ENCODE measurements at regions not wholly inside any gene's neighbourhood (a gene's known extent, or its start where the extent isn't known, plus 50 kb on each side); places are given as distances from the start of the nearest gene placed in this dataset.
A peak's percentile ranks its signal among the peaks of the same experiment; 100 is the strongest.

- TF ChIP-seq, protein P1, sequence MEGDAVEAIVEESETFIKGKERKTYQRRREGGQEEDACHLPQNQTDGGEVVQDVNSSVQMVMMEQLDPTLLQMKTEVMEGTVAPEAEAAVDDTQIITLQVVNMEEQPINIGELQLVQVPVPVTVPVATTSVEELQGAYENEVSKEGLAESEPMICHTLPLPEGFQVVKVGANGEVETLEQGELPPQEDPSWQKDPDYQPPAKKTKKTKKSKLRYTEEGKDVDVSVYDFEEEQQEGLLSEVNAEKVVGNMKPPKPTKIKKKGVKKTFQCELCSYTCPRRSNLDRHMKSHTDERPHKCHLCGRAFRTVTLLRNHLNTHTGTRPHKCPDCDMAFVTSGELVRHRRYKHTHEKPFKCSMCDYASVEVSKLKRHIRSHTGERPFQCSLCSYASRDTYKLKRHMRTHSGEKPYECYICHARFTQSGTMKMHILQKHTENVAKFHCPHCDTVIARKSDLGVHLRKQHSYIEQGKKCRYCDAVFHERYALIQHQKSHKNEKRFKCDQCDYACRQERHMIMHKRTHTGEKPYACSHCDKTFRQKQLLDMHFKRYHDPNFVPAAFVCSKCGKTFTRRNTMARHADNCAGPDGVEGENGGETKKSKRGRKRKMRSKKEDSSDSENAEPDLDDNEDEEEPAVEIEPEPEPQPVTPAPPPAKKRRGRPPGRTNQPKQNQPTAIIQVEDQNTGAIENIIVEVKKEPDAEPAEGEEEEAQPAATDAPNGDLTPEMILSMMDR (IDR thresholded peaks at IDR 0.05; ENCODE audit: borderline replicate concordance, extremely low read depth, insufficient read depth), result no peak
- Histone ChIP-seq H3K9ac (ENCODE audit: low read length in 3 of 3) (no peak overlapping the region), H3K27ac (ENCODE audit: low read depth in 2 of 2, low read length in 2 of 2) (no peak overlapping the region)
Observed at GRCh38 chr18:38290229-38290628, 724.6 kb upstream of the CELF4 start.

DNA sequence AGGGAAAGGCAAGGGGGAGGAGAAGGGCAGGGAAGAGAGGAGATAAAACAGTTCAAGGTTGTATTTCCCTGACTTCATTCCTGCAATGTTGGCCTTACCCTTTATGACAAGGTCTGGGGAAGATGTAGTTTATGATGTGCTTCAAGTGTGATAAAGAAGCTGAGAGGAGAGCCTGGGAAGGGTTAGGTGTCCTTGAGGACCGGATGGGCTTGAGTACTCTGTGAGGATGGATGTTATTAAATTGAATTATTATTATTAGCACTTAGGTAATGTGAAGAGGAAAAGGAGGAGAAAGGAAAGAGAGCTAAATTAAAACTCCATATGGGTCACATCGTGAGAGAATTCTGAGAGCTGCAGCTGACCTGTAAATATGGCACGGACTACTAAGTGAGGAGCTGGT lies 719.4 kb upstream of the CELF4 start:
- Histone ChIP-seq H3K9me3 (ENCODE audit: control insufficient read depth in 2 of 3, insufficient read depth in 1 of 3, low read length in 3 of 3) (no peaks in the 10 kb centered on the region), H3K4me3 (ENCODE audit: low read length in 3 of 3) (no peak overlapping the region), H3K4me1 (ENCODE audit: control insufficient read depth in 2 of 3, insufficient read depth in 2 of 3, low read depth in 1 of 3, low read length in 3 of 3) (no peaks in the 10 kb centered on the region), H3K27me3 (ENCODE audit: control insufficient read depth, insufficient read depth, low read length) (no peaks in the 10 kb centered on the region), H3K9ac (ENCODE audit: low read length in 3 of 3) (no peak overlapping the region), H3K27ac (ENCODE audit: low read depth in 2 of 2, low read length in 2 of 2) (no peak overlapping the region), H3K36me3 (ENCODE audit: control insufficient read depth in 2 of 3, insufficient read depth in 3 of 3, low read length in 3 of 3) (no peaks in the 10 kb centered on the region)
- FAIRE-seq (no peak), DNase-seq (peak in 1 of 5 donors; percentile 5)
- intact Hi-C loops (cut with DNase I), result no loop called here
- TF ChIP-seq, protein P1 (IDR thresholded peaks at IDR 0.05; ENCODE audit: borderline replicate concordance, extremely low read depth, insufficient read depth), result no peak

More at GRCh38 chr18:38290229-38290628, 724.6 kb upstream of the CELF4 start:
- Histone ChIP-seq H3K4me1 (ENCODE audit: control insufficient read depth in 2 of 3, insufficient read depth in 2 of 3, low read depth in 1 of 3, low read length in 3 of 3) (no peaks in the 10 kb centered on the region), H3K9me3 (ENCODE audit: control insufficient read depth in 2 of 3, insufficient read depth in 1 of 3, low read length in 3 of 3) (no peaks in the 10 kb centered on the region), H3K4me3 (ENCODE audit: low read length in 3 of 3) (no peak overlapping the region), H3K36me3 (ENCODE audit: control insufficient read depth in 2 of 3, insufficient read depth in 3 of 3, low read length in 3 of 3) (no peaks in the 10 kb centered on the region), H3K27me3 (ENCODE audit: control insufficient read depth, insufficient read depth, low read length) (no peaks in the 10 kb centered on the region)
- FAIRE-seq (no peak), DNase-seq (no peak)
- intact Hi-C loops (cut with DNase I), result no loop called here

DNA sequence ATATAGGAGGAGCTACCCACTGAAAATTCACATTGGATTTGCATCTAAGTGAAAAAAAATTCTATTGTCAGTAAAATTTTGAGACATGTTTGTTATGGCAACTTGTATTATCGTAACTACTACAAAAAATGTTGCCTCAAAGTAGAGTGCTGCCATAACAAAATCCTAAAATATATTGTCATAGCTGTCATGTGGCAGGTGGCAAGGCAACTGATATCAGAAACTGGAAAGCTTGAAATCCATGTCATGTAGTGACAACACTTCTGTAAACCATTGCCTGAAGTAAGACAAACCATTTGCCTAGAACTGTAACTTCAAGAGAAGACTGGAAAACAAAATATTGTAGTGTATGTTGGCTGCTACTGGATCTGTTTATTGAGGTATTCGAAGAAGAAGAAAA lies 697.5 kb upstream of the CELF4 start:
- Histone ChIP-seq H3K9ac (ENCODE audit: low read length in 3 of 3) (no peak overlapping the region), H3K4me3 (ENCODE audit: low read length in 3 of 3) (no peak overlapping the region), H3K27ac (ENCODE audit: low read depth in 2 of 2, low read length in 2 of 2) (no peak overlapping the region), H3K36me3 (ENCODE audit: control insufficient read depth in 2 of 3, insufficient read depth in 3 of 3, low read length in 3 of 3) (no peaks in the 10 kb centered on the region), H3K9me3 (ENCODE audit: control insufficient read depth in 2 of 3, insufficient read depth in 1 of 3, low read length in 3 of 3) (no peaks in the 10 kb centered on the region), H3K27me3 (ENCODE audit: control insufficient read depth, insufficient read depth, low read length) (no peaks in the 10 kb centered on the region), H3K4me1 (ENCODE audit: control insufficient read depth in 2 of 3, insufficient read depth in 2 of 3, low read depth in 1 of 3, low read length in 3 of 3) (no peaks in the 10 kb centered on the region)
- DNase-seq (no peak), FAIRE-seq (no peak)
- TF ChIP-seq, protein P1 (IDR thresholded peaks at IDR 0.05; ENCODE audit: borderline replicate concordance, extremely low read depth, insufficient read depth), result no peak
- intact Hi-C loops (cut with DNase I), result no loop called here

GRCh38 chr18:38262661-38263060 lies 697.1 kb upstream of the CELF4 start:
- H3K36me3 ChIP-seq (ENCODE audit: control insufficient read depth in 2 of 3, insufficient read depth in 3 of 3, low read length in 3 of 3), result no peaks in the 10 kb centered on the region
- H3K4me1 ChIP-seq (ENCODE audit: control insufficient read depth in 2 of 3, insufficient read depth in 2 of 3, low read depth in 1 of 3, low read length in 3 of 3), result no peaks in the 10 kb centered on the region
- H3K9ac ChIP-seq (ENCODE audit: low read length in 3 of 3), result no peak overlapping the region
- FAIRE-seq (no peak), DNase-seq (no peak)
- no peak overlapping the region for H3K4me3 ChIP-seq (ENCODE audit: low read length in 3 of 3)
- no peaks in the 10 kb centered on the region for H3K9me3 ChIP-seq (ENCODE audit: control insufficient read depth in 2 of 3, insufficient read depth in 1 of 3, low read length in 3 of 3)
- TF ChIP-seq, protein P1 (IDR thresholded peaks at IDR 0.05; ENCODE audit: borderline replicate concordance, extremely low read depth, insufficient read depth), result no peak
- no peak overlapping the region for H3K27ac ChIP-seq (ENCODE audit: low read depth in 2 of 2, low read length in 2 of 2)
- H3K27me3 ChIP-seq (ENCODE audit: control insufficient read depth, insufficient read depth, low read length), result no peaks in the 10 kb centered on the region
- intact Hi-C loops (cut with DNase I), result no loop called here
